HPDE6-E6E7 (cell line): ENCODE measurements at regions not wholly inside any gene's neighbourhood (a gene's known extent, or its start where the extent isn't known, plus 50 kb on each side); places are given as distances from the start of the nearest gene placed in this dataset.

Source experiments
- DNase-seq: peaks from one replicate; pipeline ENCODE4 v3.0.0; 2011; ENCODE audit warnings: missing footprints; ENCODE audit errors: extremely low spot score

GRCh38 chr14:61132336-61132735 is 148.8 kb downstream of the TMEM30B start:
- DNase-seq = no peak

GRCh38 chr14:61130512-61131260 is 149.6 kb downstream of the SLC38A6 start:
- no peak for DNase-seq

GRCh38 chr14:61129168-61129745 is 148.2 kb downstream of the SLC38A6 start:
- no peak for DNase-seq

GRCh38 chr14:61128382-61129167 is 147.5 kb downstream of the SLC38A6 start:
- DNase-seq = no peak

GRCh38 chr14:61126603-61127498 is 145.8 kb downstream of the SLC38A6 start:
- no peak for DNase-seq

- DNase-seq = no peak
Observed at GRCh38 chr14:61125867-61126572, 145.0 kb downstream of the SLC38A6 start.

GRCh38 chr14:61125041-61125866 is 144.2 kb downstream of the SLC38A6 start:
- no peak for DNase-seq

- DNase-seq = no peak
Observed at GRCh38 chr14:61122862-61123261, 141.8 kb downstream of the SLC38A6 start.

- no peak for DNase-seq
Observed at GRCh38 chr14:61121355-61121787, 140.3 kb downstream of the SLC38A6 start.

- no peak for DNase-seq
Observed at GRCh38 chr14:61120576-61120975, 139.5 kb downstream of the SLC38A6 start.

- no peak for DNase-seq
Observed at GRCh38 chr14:61119006-61119405, 138.0 kb downstream of the SLC38A6 start.

- no peak for DNase-seq
Observed at GRCh38 chr14:61116369-61116768, 135.3 kb downstream of the SLC38A6 start.

- no peak for DNase-seq
Observed at GRCh38 chr14:61113561-61114225, 132.6 kb downstream of the SLC38A6 start.

- DNase-seq = no peak
Observed at GRCh38 chr14:61112506-61112905, 131.5 kb downstream of the SLC38A6 start.

GRCh38 chr14:61111731-61112130 is 130.7 kb downstream of the SLC38A6 start:
- DNase-seq = no peak

- no peak for DNase-seq
Observed at GRCh38 chr14:61111209-61111665, 130.2 kb downstream of the SLC38A6 start.

- no peak for DNase-seq
Observed at GRCh38 chr14:61110316-61111082, 129.5 kb downstream of the SLC38A6 start.

- DNase-seq = no peak
Observed at GRCh38 chr14:61109288-61109687, 128.2 kb downstream of the SLC38A6 start.
